GM18505 (cell line): ENCODE measurements at regions not wholly inside any gene's neighbourhood (a gene's known extent, or its start where the extent isn't known, plus 50 kb on each side); places are given as distances from the start of the nearest gene placed in this dataset.

Experiments used
- ATAC-seq: cut with Tn5 transposase; IDR thresholded peaks from one replicate; pipeline ENCODE4 v1.9.1; 2021; ENCODE audit not compliant: unreplicated experiment
- POLR2A ChIP-seq: IDR thresholded peaks from 4 replicates; pipeline ENCODE4 v1.6.1; 2011; ENCODE audit warnings: borderline replicate concordance; ENCODE audit not compliant: insufficient read depth, insufficient read length; ENCODE audit errors: extremely low read depth

DNA sequence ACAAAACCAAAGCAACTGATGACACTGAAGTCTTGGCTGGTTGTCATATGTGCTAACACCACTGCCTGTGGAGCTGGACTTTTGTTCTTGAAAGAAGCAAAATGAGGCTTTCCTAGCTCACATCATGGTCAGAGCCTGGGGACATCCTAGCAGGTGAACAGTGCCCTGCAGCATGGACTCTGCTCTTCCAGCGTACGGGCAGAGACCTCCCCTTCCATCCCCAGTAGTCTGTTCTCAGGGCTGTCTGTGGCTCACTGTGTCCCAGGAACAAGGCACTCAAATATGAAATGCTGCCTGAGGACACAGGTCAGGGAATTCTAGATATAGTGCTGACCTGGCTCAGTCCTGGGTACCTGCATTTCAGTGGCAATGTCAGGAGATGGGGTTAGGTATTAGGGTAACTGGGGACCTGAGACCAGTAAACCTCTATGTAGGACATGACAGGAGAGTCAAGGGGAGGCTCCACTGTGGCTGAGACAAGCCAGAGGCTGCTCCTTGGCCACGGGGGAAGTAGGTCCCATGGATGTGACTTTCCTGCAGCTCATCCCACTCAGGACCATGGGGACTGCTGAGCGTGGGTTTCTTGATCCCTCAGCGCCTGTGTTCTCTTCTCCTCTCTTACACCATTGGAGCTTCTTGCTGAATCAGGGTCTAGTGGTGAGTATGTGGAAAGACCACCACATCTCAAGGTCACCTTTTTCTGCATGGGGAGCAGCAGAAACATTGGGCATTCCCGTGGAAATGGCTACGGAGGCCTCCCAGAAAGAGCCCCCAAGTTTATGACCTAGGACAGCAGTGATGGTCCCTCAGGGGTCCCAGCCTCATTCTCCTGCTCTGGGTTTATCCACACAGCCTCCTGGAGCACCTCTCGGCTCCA is 80.1 kb downstream of the ZNF280B start:
- ATAC-seq, result no peak
- TF ChIP-seq POLR2A, result no peak

DNA sequence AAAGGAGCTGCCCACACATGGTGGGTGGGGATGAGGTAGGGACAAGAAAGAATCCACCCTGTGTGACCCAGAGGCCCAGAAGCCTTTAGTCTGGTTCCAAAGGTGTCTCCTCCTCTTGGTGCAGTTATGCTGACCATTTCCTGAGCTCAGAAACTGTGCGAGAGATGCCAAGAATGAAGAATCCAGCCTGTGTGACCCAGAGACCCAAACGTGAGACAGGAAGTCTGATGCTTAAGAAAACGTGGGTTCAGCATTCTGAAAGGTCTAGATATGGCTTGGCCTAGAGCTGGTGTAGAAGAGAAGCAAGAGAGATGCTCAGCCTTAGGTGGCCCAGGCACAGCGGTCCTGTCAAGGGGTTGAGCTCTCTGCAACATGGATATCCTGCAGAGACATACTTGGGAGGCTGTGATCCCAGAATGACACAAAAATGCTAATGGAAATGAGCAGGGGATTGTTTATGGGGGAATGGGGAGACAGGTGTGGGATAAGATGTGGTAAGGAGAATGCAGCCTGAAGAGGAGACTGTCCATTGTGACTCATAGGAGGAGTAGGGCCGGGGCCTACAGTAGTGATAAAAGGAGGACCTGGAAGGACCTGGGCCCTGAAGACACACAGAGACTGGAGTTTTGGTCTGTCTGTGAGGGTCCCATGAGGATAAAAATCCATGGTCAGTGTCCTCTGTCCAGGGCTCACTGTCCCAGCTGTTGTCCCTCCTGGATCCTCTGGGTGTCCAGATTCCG is 79.0 kb downstream of the ZNF280B start:
- TF ChIP-seq POLR2A, result no peak
- ATAC-seq, result no peak

DNA sequence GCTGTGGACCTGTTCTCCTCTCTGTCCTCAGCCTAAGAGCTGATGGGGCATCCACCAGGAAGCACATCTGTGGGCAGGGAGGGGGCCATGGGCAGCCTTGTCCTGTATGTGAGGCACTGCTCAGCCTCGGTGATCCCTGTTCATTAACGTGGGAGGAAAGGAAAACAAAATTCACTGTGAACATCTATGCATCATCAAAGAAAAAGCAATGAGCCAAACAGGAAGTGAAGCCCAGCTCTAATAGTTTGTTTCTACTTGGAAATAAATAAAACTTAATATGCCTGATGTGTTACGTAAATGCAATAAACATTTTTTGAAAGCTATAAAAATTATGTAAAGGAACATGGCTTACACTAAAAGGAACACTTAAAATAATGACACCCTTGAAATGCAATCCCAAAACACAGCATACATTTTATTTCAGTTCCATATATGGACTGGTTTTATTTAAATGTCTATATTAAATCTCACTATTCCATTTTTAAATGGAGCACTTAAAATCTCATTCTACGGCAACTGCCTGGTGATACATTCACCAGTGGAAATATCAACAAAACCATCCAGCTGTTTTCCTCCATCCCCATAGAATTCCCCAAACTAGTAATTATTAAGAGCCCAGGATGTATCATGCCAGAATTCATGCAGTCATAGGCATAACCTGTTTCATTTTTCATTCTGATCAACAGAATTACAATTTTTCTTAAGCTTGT is 78.3 kb downstream of the ZNF280B start:
- no peak for TF ChIP-seq POLR2A
- ATAC-seq, result no peak

DNA sequence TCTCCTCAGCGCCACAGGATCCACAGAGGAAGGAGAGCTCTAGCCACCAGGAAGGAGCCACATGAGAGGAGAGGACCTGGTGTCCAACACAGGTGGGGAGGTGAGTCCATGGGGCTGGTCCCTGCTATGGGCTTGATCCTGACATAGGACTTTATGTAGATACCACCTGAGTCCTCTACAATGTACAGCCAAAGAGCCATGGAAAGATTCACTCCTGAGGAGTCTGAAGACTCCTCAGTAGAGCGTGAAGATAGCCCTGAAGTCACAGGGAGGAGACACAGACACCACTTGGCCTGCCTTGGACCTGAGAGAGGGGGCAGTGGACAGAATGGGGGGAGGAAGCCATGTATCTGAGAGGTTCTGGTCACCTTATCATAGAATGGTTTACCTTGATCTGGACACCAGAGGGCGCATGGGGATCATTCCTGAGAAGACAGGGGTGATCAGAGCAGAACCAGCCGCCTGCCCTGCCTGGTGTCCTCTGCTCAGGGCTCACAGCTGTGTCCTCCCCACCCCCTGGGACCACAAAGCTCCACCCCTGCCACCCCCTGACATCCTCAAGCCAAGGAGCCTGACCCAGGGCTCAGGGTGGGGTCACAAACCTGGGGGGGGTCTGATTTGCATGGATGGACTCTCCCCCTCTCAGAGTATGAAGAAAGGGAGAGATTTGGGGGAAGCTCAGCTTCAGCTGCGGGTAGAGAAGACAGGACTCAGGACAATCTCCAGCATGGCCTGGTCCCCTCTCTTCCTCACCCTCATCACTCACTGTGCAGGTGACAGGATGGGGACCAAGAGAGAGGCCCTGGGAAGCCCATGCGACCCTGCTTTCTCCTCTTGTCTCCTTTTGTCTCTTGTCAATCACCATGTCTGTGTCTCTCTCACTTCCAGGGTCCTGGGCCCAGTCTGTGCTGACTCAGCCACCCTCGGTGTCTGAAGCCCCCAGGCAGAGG is 77.0 kb downstream of the ZNF280B start:
- TF ChIP-seq POLR2A, result no peak
- ATAC-seq, result no peak

GRCh38 chr22:22432479-22432878 is 76.1 kb downstream of the ZNF280B start:
- TF ChIP-seq POLR2A, result no peak
- no peak for ATAC-seq

GRCh38 chr22:22432937-22433336 is 75.6 kb downstream of the ZNF280B start:
- no peak for ATAC-seq
- no peak for TF ChIP-seq POLR2A

- no peak for TF ChIP-seq POLR2A
- no peak for ATAC-seq
These were observed 74.8 kb downstream of the ZNF280B start for GRCh38 chr22:22433770-22434169.
